Trophoblast cell (in vitro differentiated cells and primary cell): ENCODE measurements at regions not wholly inside any gene's neighbourhood (a gene's known extent, or its start where the extent isn't known, plus 50 kb on each side); places are given as distances from the start of the nearest gene placed in this dataset.

Experiments
- DNase-seq, 2 donors: peaks; one replicate each; pipeline ENCODE4 v3.0.0-alpha.2; 2016
- H2AFZ ChIP-seq: 2 replicates; pipeline ENCODE4 v1.6.1; 2013; ENCODE audit warnings: low read length, moderate library complexity, mild to moderate bottlenecking; ENCODE audit not compliant: insufficient read depth, poor library complexity
- H2AK5ac ChIP-seq: 2 replicates; pipeline ENCODE4 v1.6.1; 2013; ENCODE audit warnings: mild to moderate bottlenecking, low read length
- H2BK120ac ChIP-seq: 2 replicates; pipeline ENCODE4 v1.6.1; 2013; ENCODE audit warnings: low read length, mild to moderate bottlenecking, moderate library complexity; ENCODE audit not compliant: insufficient read depth, poor library complexity
- H2BK12ac ChIP-seq: 2 replicates; pipeline ENCODE4 v1.6.1; 2013; ENCODE audit warnings: mild to moderate bottlenecking, low read length, moderate library complexity
- H2BK5ac ChIP-seq: 2 replicates; pipeline ENCODE4 v1.6.1; 2013; ENCODE audit warnings: low read length, low read depth, moderate library complexity, mild to moderate bottlenecking; ENCODE audit not compliant: poor library complexity
- H3K14ac ChIP-seq: 2 replicates; pipeline ENCODE4 v1.6.1; 2013; ENCODE audit warnings: mild to moderate bottlenecking, low read length
- H3K18ac ChIP-seq: 2 replicates; pipeline ENCODE4 v1.6.1; 2013; ENCODE audit warnings: mild to moderate bottlenecking, low read length
- H3K23ac ChIP-seq: 2 replicates; pipeline ENCODE4 v1.6.1; 2013; ENCODE audit warnings: low read length
- H3K27ac ChIP-seq: 2 replicates; pipeline ENCODE4 v1.5.1; 2013; ENCODE audit warnings: low read depth, mild to moderate bottlenecking, inconsistent platforms, low read length, moderate library complexity
- H3K27me3 ChIP-seq: 2 replicates; pipeline ENCODE4 v1.6.1; 2013; ENCODE audit warnings: inconsistent platforms, mild to moderate bottlenecking, low read length, moderate library complexity; ENCODE audit not compliant: insufficient read depth
- H3K36me3 ChIP-seq, 2 experiments: 1 replicate in 1 of 2; 2 replicates in 1 of 2; pipeline ENCODE4 v1.6.1; 2013; ENCODE audit warnings: low read length in 2 of 2, mild to moderate bottlenecking in 2 of 2, moderate library complexity in 1 of 2; ENCODE audit not compliant: insufficient read depth in 2 of 2, control insufficient read depth in 1 of 2
- H3K4ac ChIP-seq: 2 replicates; pipeline ENCODE4 v1.6.1; 2013; ENCODE audit warnings: low read depth, mild to moderate bottlenecking, low read length, moderate library complexity
- H3K4me1 ChIP-seq, 2 experiments: 1 replicate in 1 of 2; 2 replicates in 1 of 2; pipeline ENCODE4 v1.6.1; 2013; ENCODE audit warnings: low read length in 2 of 2, mild to moderate bottlenecking in 2 of 2, moderate library complexity in 1 of 2; ENCODE audit not compliant: insufficient read depth in 2 of 2, control insufficient read depth in 1 of 2
- H3K4me2 ChIP-seq: 2 replicates; pipeline ENCODE4 v1.6.1; 2013; ENCODE audit warnings: inconsistent platforms, mild to moderate bottlenecking, low read length, moderate library complexity
- H3K4me3 ChIP-seq: 2 replicates; pipeline ENCODE4 v1.5.1; 2013; ENCODE audit warnings: mild to moderate bottlenecking, low read depth, low read length, inconsistent platforms
- H3K79me1 ChIP-seq: one replicate; pipeline ENCODE4 v1.6.1; 2013; ENCODE audit warnings: low read length
- H3K79me2 ChIP-seq: 2 replicates; pipeline ENCODE4 v1.6.1; 2013; ENCODE audit warnings: low read length, mild to moderate bottlenecking; ENCODE audit not compliant: control insufficient read depth, insufficient read depth, poor library complexity
- H3K9ac ChIP-seq: 2 replicates; pipeline ENCODE4 v1.6.1; 2013; ENCODE audit warnings: mild to moderate bottlenecking, low read length
- H3K9me3 ChIP-seq: 2 replicates; pipeline ENCODE4 v1.6.1; 2013; ENCODE audit warnings: low read depth, mild to moderate bottlenecking, control low read depth, inconsistent platforms, low read length; ENCODE audit not compliant: insufficient read depth
- H4K12ac ChIP-seq: 2 replicates; pipeline ENCODE4 v1.6.1; 2013; ENCODE audit warnings: low read depth, mild to moderate bottlenecking, low read length, moderate library complexity
- H4K8ac ChIP-seq: 2 replicates; pipeline ENCODE4 v1.6.1; 2013; ENCODE audit warnings: low read depth, mild to moderate bottlenecking, low read length, moderate library complexity
- H4K91ac ChIP-seq: one replicate; pipeline ENCODE4 v1.6.1; 2013; ENCODE audit warnings: low read depth, mild to moderate bottlenecking, low read length, moderate library complexity
- WGBS: extraction: QIAGEN DNeasy Blood & Tissue Kit; methylation state at CpG from one replicate; pipeline ENCODE4 v1.1.7; 2013; ENCODE audit warnings: missing lambda C conversion rate; ENCODE audit not compliant: insufficient read length, insufficient coverage; ENCODE audit errors: extremely low coverage; 5-methylcytosine and 5-hydroxymethylcytosine counted together

- no peaks in the 10 kb centered on the region for H3K79me1 ChIP-seq
- H3K27me3 ChIP-seq = no peaks in the 10 kb centered on the region
- no peak overlapping the region for H3K4me2 ChIP-seq
- H4K8ac ChIP-seq = no peak overlapping the region
- no peak overlapping the region for H3K14ac ChIP-seq
- H2BK5ac ChIP-seq = no peak overlapping the region
- peaks cover 2% of the 10 kb centered on the region for H3K9me3 ChIP-seq
- H3K4me3 ChIP-seq = no peak overlapping the region
- no CpG with 5 or more reads among the region's 32 CpGs for WGBS
- no peak overlapping the region for H3K27ac ChIP-seq
- H4K91ac ChIP-seq = no peak overlapping the region
- H3K18ac ChIP-seq = no peak overlapping the region
- H3K79me2 ChIP-seq = no peaks in the 10 kb centered on the region
- H2BK120ac ChIP-seq = no peak overlapping the region
- no peak overlapping the region for H2BK12ac ChIP-seq
- no peak overlapping the region for H3K9ac ChIP-seq
- DNase-seq = no peak
- no peak overlapping the region for H3K4ac ChIP-seq
- no peak overlapping the region for H2AK5ac ChIP-seq
- no peak overlapping the region for H3K23ac ChIP-seq
- no peak overlapping the region for H4K12ac ChIP-seq
- no peaks in the 10 kb centered on the region for H3K4me1 ChIP-seq
- H2AFZ ChIP-seq = no peak overlapping the region
- H3K36me3 ChIP-seq = no peaks in the 10 kb centered on the region
These were observed 60.9 kb upstream of the ZNF469 start for GRCh38 chr16:88321635-88322499.

GRCh38 chr16:88322500-88322970 lies 60.2 kb upstream of the ZNF469 start:
- no peak overlapping the region for H2AFZ ChIP-seq
- H3K4me1 ChIP-seq = no peaks in the 10 kb centered on the region
- DNase-seq = no peak
- no peaks in the 10 kb centered on the region for H3K79me1 ChIP-seq
- H3K14ac ChIP-seq = no peak overlapping the region
- peaks cover 2% of the 10 kb centered on the region for H3K9me3 ChIP-seq
- H2BK120ac ChIP-seq = no peak overlapping the region
- H2AK5ac ChIP-seq = no peak overlapping the region
- no peak overlapping the region for H3K23ac ChIP-seq
- H3K79me2 ChIP-seq = no peaks in the 10 kb centered on the region
- H3K36me3 ChIP-seq = no peaks in the 10 kb centered on the region
- H3K18ac ChIP-seq = no peak overlapping the region
- H2BK5ac ChIP-seq = no peak overlapping the region
- no peak overlapping the region for H4K12ac ChIP-seq
- H3K27ac ChIP-seq = no peak overlapping the region
- H3K4me2 ChIP-seq = no peak overlapping the region
- H3K4ac ChIP-seq = no peak overlapping the region
- no peak overlapping the region for H4K8ac ChIP-seq
- H3K27me3 ChIP-seq = no peaks in the 10 kb centered on the region
- no peak overlapping the region for H2BK12ac ChIP-seq
- no CpG with 5 or more reads among the region's 19 CpGs for WGBS
- H4K91ac ChIP-seq = no peak overlapping the region
- no peak overlapping the region for H3K4me3 ChIP-seq
- no peak overlapping the region for H3K9ac ChIP-seq

GRCh38 chr16:88323041-88323440 lies 59.7 kb upstream of the ZNF469 start:
- Histone ChIP-seq H3K4me2 (no peak overlapping the region), H2AFZ (no peak overlapping the region), H4K91ac (no peak overlapping the region), H2AK5ac (no peak overlapping the region), H3K4me3 (no peak overlapping the region), H4K12ac (no peak overlapping the region), H3K36me3 (no peaks in the 10 kb centered on the region), H2BK120ac (no peak overlapping the region), H3K4me1 (no peaks in the 10 kb centered on the region), H3K4ac (no peak overlapping the region), H3K27me3 (no peaks in the 10 kb centered on the region), H4K8ac (no peak overlapping the region), H3K79me1 (no peaks in the 10 kb centered on the region), H3K79me2 (no peaks in the 10 kb centered on the region), H3K27ac (no peak overlapping the region), H3K9me3 (peaks cover 2% of the 10 kb centered on the region), H3K14ac (no peak overlapping the region), H2BK12ac (no peak overlapping the region), H3K9ac (no peak overlapping the region), H3K23ac (no peak overlapping the region), H2BK5ac (no peak overlapping the region), H3K18ac (no peak overlapping the region)
- no CpG with 5 or more reads among the region's 9 CpGs for whole genome bisulfite sequencing
- DNase-seq = no peak

- WGBS = no CpG with 5 or more reads among the region's 15 CpGs
- no peaks in the 10 kb centered on the region for H3K79me2 ChIP-seq
- no peak overlapping the region for H3K18ac ChIP-seq
- H4K8ac ChIP-seq = no peak overlapping the region
- H3K79me1 ChIP-seq = no peaks in the 10 kb centered on the region
- no peak for DNase-seq
- H3K4me2 ChIP-seq = no peak overlapping the region
- no peak overlapping the region for H3K9ac ChIP-seq
- H4K91ac ChIP-seq = no peak overlapping the region
- H2BK120ac ChIP-seq = no peak overlapping the region
- no peak overlapping the region for H3K4ac ChIP-seq
- H2BK5ac ChIP-seq = no peak overlapping the region
- H3K27me3 ChIP-seq = no peaks in the 10 kb centered on the region
- no peak overlapping the region for H2BK12ac ChIP-seq
- H3K14ac ChIP-seq = no peak overlapping the region
- H3K9me3 ChIP-seq = peaks cover 2% of the 10 kb centered on the region
- no peak overlapping the region for H3K27ac ChIP-seq
- H3K23ac ChIP-seq = no peak overlapping the region
- H3K4me3 ChIP-seq = no peak overlapping the region
- no peak overlapping the region for H4K12ac ChIP-seq
- H2AFZ ChIP-seq = no peak overlapping the region
- no peaks in the 10 kb centered on the region for H3K4me1 ChIP-seq
- no peaks in the 10 kb centered on the region for H3K36me3 ChIP-seq
- H2AK5ac ChIP-seq = no peak overlapping the region
These were observed 59.0 kb upstream of the ZNF469 start for GRCh38 chr16:88323546-88324330.
